ENCODE measurements at regions not wholly inside any gene's neighbourhood (a gene's known extent, or its start where the extent isn't known, plus 50 kb on each side); places are given as distances from the start of the nearest gene placed in this dataset.

DNA sequence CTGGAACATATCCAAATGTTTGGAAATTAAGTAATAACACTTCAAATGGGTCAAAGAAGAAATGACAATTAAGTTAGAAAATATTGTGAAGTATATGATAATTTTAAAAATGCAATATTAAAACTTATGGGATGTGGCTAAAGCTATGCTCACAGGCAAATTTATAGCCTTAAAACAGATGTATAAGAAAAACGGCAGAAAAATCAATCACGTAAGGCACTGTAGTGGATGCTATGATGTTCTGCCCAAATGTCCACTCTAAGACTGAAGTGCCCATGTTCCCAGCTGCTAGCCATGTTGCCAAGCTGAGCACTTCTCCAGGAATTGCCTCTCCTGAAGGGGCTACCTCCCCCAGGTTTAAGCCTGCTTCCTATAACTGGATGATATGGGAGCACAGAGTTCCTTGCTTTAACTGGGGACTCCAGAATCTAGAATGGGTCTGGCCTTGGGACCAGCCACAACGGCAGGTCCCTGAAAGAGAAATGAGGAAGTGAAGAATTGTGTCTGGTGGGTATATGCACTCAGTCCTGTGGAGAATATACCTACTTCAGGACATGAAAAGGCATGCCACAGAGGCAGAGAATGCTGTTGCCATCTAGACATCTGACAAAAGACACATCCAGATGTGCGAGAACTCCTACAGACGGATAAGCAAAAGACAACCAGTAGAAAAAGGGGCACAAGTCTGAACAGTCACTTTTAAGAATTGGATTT is 78.2 kb upstream of the RXRA start:
- H3K9me3 ChIP-seq (replicated peaks; ENCODE audit: control insufficient read depth, insufficient read depth, low read length) = peaks cover 7% of the 10 kb centered on the region; the same call in 2 of the 3 replicates
- SMC1A ChIA-PET (ENCODE audit: uncharacterized antibody, unreplicated experiment) = no interaction called here
- intact Hi-C loops (cut with micrococcal nuclease; ENCODE audit: unreplicated experiment) = no loop called here
- no peak overlapping the region for H2AFZ ChIP-seq (ENCODE audit: control insufficient read depth, low read depth, low read length)
- POLR2A ChIA-PET = no interaction called here
- no peaks in the 10 kb centered on the region for H3K36me3 ChIP-seq (ENCODE audit: control insufficient read depth in 2 of 2, insufficient read depth in 2 of 2, low read length in 1 of 2)
- H3K4me1 ChIP-seq (ENCODE audit: control insufficient read depth, insufficient read depth, low read length) = peaks cover 4% of the 10 kb centered on the region; the same call in 1 of the 2 replicates
- H3K79me2 ChIP-seq (ENCODE audit: control insufficient read depth, insufficient read depth, low read length) = no peaks in the 10 kb centered on the region
- FAIRE-seq (no peak), ATAC-seq (no peak), DNase-seq (ENCODE audit: low read depth, low spot score) (no peak)
- H3K9ac ChIP-seq (ENCODE audit: control insufficient read depth, insufficient read depth, low read length) = no peak overlapping the region
- no peak overlapping the region for H3K4me2 ChIP-seq (ENCODE audit: control insufficient read depth, insufficient read depth)
- BruUV-seq (replicated peaks) = no TSS peak
- RAD21 ChIA-PET (ENCODE audit: unreplicated experiment) = no interaction called here
- no peaks in the 10 kb centered on the region for H3K27me3 ChIP-seq (replicated peaks in 1 of 2; ENCODE audit: control insufficient read depth in 2 of 2, insufficient read depth in 2 of 2, low read length in 1 of 2)
- H3K4me3 ChIP-seq = no peak overlapping the region
- in situ Hi-C loops (cut with MboI) = no loop called here
- CTCF ChIA-PET = no interaction called here
- H3K27ac ChIP-seq (ENCODE audit: control insufficient read depth, insufficient read depth) = no peak overlapping the region
- WGBS (ENCODE audit: insufficient coverage, insufficient replicate concordance, low lambda C conversion rate, missing lambda C conversion rate) = 19% methylated on average over 5 of the region's 5 CpGs
- H4K20me1 ChIP-seq (ENCODE audit: control insufficient read depth, insufficient read depth) = no peaks in the 10 kb centered on the region
- TF ChIP-seq POLR2AphosphoS2 (IDR thresholded peaks at IDR 0.05; ENCODE audit: low read depth, low read length) (no peak), RBBP5 (conservative IDR thresholded peaks at IDR 0.05) (no peak), SMC3 (IDR thresholded peaks at IDR 0.05; ENCODE audit: borderline replicate concordance, low read length) (no peak), SPI1 (IDR thresholded peaks at IDR 0.05; ENCODE audit: borderline replicate concordance, insufficient read depth, low read depth, low read length) (peak; percentile 80; the same call in 1 of the 2 replicates)

DNA sequence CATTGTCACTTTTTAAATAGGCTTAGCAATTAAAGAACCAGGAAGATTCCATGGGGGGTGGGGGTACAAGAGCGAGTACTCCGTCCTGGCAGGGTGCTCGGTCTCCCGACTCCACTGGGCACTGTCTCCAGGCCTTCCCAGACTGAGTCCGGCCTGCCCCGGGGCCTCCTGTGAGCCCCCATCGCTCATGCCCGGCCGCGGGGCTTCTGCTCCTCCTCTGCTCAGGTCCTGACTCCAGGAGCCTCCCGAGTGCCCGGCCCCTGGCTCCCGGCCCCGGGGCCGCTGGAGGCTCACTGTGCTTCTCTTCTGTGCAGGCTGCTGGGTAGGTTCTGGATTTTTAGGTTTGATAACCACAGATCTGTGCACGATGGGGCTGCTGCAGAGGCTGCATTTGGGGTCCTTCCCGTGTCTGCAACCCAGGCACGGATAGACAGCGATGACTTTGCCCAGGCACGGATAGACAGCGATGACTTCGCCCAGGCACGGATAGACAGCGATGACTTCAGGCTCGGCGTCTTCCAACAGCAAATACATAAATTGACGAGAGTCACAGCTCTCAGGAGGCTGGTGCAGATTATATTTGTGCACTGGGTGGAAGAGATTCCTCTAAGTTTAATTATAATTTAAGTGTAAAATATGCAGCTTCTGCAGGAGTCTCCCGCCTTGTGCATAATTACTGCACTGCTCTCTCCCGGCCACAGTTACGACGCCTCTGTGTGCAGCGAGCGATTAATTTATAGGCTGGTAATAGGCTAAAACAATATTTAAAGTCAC is 74.8 kb upstream of the RXRA start:
- DNase-seq (ENCODE audit: low read depth, low spot score) = no peak
- 62% methylated on average over 33 of the region's 33 CpGs for whole genome bisulfite sequencing (ENCODE audit: insufficient coverage, insufficient replicate concordance, low lambda C conversion rate, missing lambda C conversion rate)
- Histone ChIP-seq H3K4me1 (ENCODE audit: control insufficient read depth, insufficient read depth, low read length) (no peaks in the 10 kb centered on the region), H2AFZ (ENCODE audit: control insufficient read depth, low read depth, low read length) (no peak overlapping the region), H3K4me3 (no peak overlapping the region), H3K36me3 (ENCODE audit: control insufficient read depth in 2 of 2, insufficient read depth in 2 of 2, low read length in 1 of 2) (no peaks in the 10 kb centered on the region), H3K9me3 (replicated peaks; ENCODE audit: control insufficient read depth, insufficient read depth, low read length) (peaks cover 7% of the 10 kb centered on the region; the same call in 2 of the 3 replicates), H3K27ac (ENCODE audit: control insufficient read depth, insufficient read depth) (no peak overlapping the region), H3K9ac (ENCODE audit: control insufficient read depth, insufficient read depth, low read length) (no peak overlapping the region), H3K27me3 (replicated peaks in 1 of 2; ENCODE audit: control insufficient read depth in 2 of 2, insufficient read depth in 2 of 2, low read length in 1 of 2) (no peaks in the 10 kb centered on the region), H3K4me2 (ENCODE audit: control insufficient read depth, insufficient read depth) (no peak overlapping the region), H4K20me1 (ENCODE audit: control insufficient read depth, insufficient read depth) (no peaks in the 10 kb centered on the region), H3K79me2 (ENCODE audit: control insufficient read depth, insufficient read depth, low read length) (no peaks in the 10 kb centered on the region)
- TF ChIP-seq CHD2 (IDR thresholded peaks at IDR 0.05; ENCODE audit: borderline replicate concordance, low read depth, low read length) = no peak
- no peak for TF ChIP-seq POLR2AphosphoS5 (IDR thresholded peaks at IDR 0.05; ENCODE audit: low read length)
- TF ChIP-seq MTA3 (IDR thresholded peaks at IDR 0.05; ENCODE audit: borderline replicate concordance, low read length) = no peak
- TF ChIP-seq RAD21 (IDR thresholded peaks at IDR 0.05; ENCODE audit: insufficient read depth, low read depth, low read length) = no peak
- TF ChIP-seq TARDBP (IDR thresholded peaks at IDR 0.05; ENCODE audit: borderline replicate concordance) = no peak
- FAIRE-seq = no peak
- ChIA-PET RAD21 (ENCODE audit: unreplicated experiment) (no interaction called here), POLR2A (no interaction called here), SMC1A (ENCODE audit: uncharacterized antibody, unreplicated experiment) (no interaction called here), CTCF (no interaction called here)
- intact Hi-C loops (cut with micrococcal nuclease; ENCODE audit: unreplicated experiment) (no loop called here), in situ Hi-C loops (cut with MboI) (no loop called here)
- no peak for ATAC-seq
- no TSS peak for BruUV-seq (replicated peaks)

Data from GM12878 (cell line).